ENCODE measurements at regions not wholly inside any gene's neighbourhood (a gene's known extent, or its start where the extent isn't known, plus 50 kb on each side); places are given as distances from the start of the nearest gene placed in this dataset.

GRCh38 chr20:23272176-23273029 is 78.2 kb upstream of the NXT1 start:
- TF ChIP-seq CTCF (IDR thresholded peaks at IDR 0.05; ENCODE audit: partially characterized antibody, unreplicated experiment): no peak

GRCh38 chr20:23270382-23270911 is 80.1 kb upstream of the NXT1 start:
- no peak overlapping the region for H3K27ac Mint-ChIP-seq (ENCODE audit: unreplicated experiment)

More at GRCh38 chr20:23272176-23273029, 78.2 kb upstream of the NXT1 start:
- Mint-ChIP-seq H3K27me3 (ENCODE audit: unreplicated experiment) (peaks cover 5% of the 10 kb centered on the region), H3K27ac (ENCODE audit: unreplicated experiment) (no peak overlapping the region), H3K4me3 (ENCODE audit: unreplicated experiment) (no peak overlapping the region), H3K36me3 (ENCODE audit: unreplicated experiment) (peaks cover 16% of the 10 kb centered on the region), H3K9me3 (ENCODE audit: unreplicated experiment) (peaks cover 3% of the 10 kb centered on the region), H3K4me1 (ENCODE audit: low read depth, unreplicated experiment) (no peaks in the 10 kb centered on the region)
- DNase-seq: no peak

GRCh38 chr20:23269954-23270353 is 80.6 kb upstream of the NXT1 start:
- Mint-ChIP-seq H3K9me3 (ENCODE audit: unreplicated experiment) (peaks cover 3% of the 10 kb centered on the region), H3K36me3 (ENCODE audit: unreplicated experiment) (peaks cover 16% of the 10 kb centered on the region), H3K4me3 (ENCODE audit: unreplicated experiment) (no peak overlapping the region), H3K27ac (ENCODE audit: unreplicated experiment) (no peak overlapping the region), H3K27me3 (ENCODE audit: unreplicated experiment) (peaks cover 5% of the 10 kb centered on the region), H3K4me1 (ENCODE audit: low read depth, unreplicated experiment) (no peaks in the 10 kb centered on the region)
- DNase-seq: no peak
- TF ChIP-seq CTCF (IDR thresholded peaks at IDR 0.05; ENCODE audit: partially characterized antibody, unreplicated experiment): no peak

More at GRCh38 chr20:23270382-23270911, 80.1 kb upstream of the NXT1 start:
- DNase-seq: no peak
- Mint-ChIP-seq H3K9me3 (ENCODE audit: unreplicated experiment) (peaks cover 3% of the 10 kb centered on the region), H3K27me3 (ENCODE audit: unreplicated experiment) (peaks cover 5% of the 10 kb centered on the region), H3K4me3 (ENCODE audit: unreplicated experiment) (no peak overlapping the region), H3K36me3 (ENCODE audit: unreplicated experiment) (peaks cover 16% of the 10 kb centered on the region), H3K4me1 (ENCODE audit: low read depth, unreplicated experiment) (no peaks in the 10 kb centered on the region)
- no peak for TF ChIP-seq CTCF (IDR thresholded peaks at IDR 0.05; ENCODE audit: partially characterized antibody, unreplicated experiment)

GRCh38 chr20:23268792-23269354 is 81.7 kb upstream of the NXT1 start:
- peaks cover 5% of the 10 kb centered on the region for H3K27me3 Mint-ChIP-seq (ENCODE audit: unreplicated experiment)
- H3K4me1 Mint-ChIP-seq (ENCODE audit: low read depth, unreplicated experiment): no peaks in the 10 kb centered on the region
- H3K27ac Mint-ChIP-seq (ENCODE audit: unreplicated experiment): no peak overlapping the region
- DNase-seq: no peak
- peaks cover 16% of the 10 kb centered on the region for H3K36me3 Mint-ChIP-seq (ENCODE audit: unreplicated experiment)
- no peak for TF ChIP-seq CTCF (IDR thresholded peaks at IDR 0.05; ENCODE audit: partially characterized antibody, unreplicated experiment)
- no peak overlapping the region for H3K4me3 Mint-ChIP-seq (ENCODE audit: unreplicated experiment)
- peaks cover 3% of the 10 kb centered on the region for H3K9me3 Mint-ChIP-seq (ENCODE audit: unreplicated experiment)

GRCh38 chr20:23267909-23268308 is 82.7 kb upstream of the NXT1 start:
- no peak for TF ChIP-seq CTCF (IDR thresholded peaks at IDR 0.05; ENCODE audit: partially characterized antibody, unreplicated experiment)
- Mint-ChIP-seq H3K36me3 (ENCODE audit: unreplicated experiment) (peaks cover 16% of the 10 kb centered on the region), H3K27ac (ENCODE audit: unreplicated experiment) (no peak overlapping the region), H3K4me1 (ENCODE audit: low read depth, unreplicated experiment) (no peaks in the 10 kb centered on the region), H3K9me3 (ENCODE audit: unreplicated experiment) (peaks cover 7% of the 10 kb centered on the region), H3K4me3 (ENCODE audit: unreplicated experiment) (no peak overlapping the region), H3K27me3 (ENCODE audit: unreplicated experiment) (peaks cover 5% of the 10 kb centered on the region)
- DNase-seq: no peak

Measured in glutamatergic neuron (in vitro differentiated cells).